ENCODE measurements at regions not wholly inside any gene's neighbourhood (a gene's known extent, or its start where the extent isn't known, plus 50 kb on each side); places are given as distances from the start of the nearest gene placed in this dataset.

GRCh38 chr10:78571891-78572290 is 496.9 kb upstream of the ZMIZ1 start:
- no peak for TF ChIP-seq CTCF (IDR thresholded peaks at IDR 0.05)
- TF ChIP-seq EP300 (IDR thresholded peaks at IDR 0.05): no peak

Measured in tibial nerve (tissue), 4 donors.